Choroid plexus epithelial cell (primary cell): ENCODE measurements at regions not wholly inside any gene's neighbourhood (a gene's known extent, or its start where the extent isn't known, plus 50 kb on each side); places are given as distances from the start of the nearest gene placed in this dataset.

Source experiments
- DNase-seq: peaks from one replicate; pipeline ENCODE4 v3.0.0-alpha.2; 2010; ENCODE audit warnings: low read depth
- H3K4me3 ChIP-seq: 2 replicates; pipeline ENCODE4 v1.5.1; 2011; ENCODE audit warnings: low read depth, mild to moderate bottlenecking, control low read depth, low read length, moderate library complexity
- TF ChIP-seq, protein P1 (sequence below): conservative IDR thresholded peaks from 2 replicates; pipeline ENCODE4 v1.5.1; 2011; ENCODE audit warnings: low read depth, mild to moderate bottlenecking, control low read depth, inconsistent platforms, low read length, moderate library complexity

DNA sequence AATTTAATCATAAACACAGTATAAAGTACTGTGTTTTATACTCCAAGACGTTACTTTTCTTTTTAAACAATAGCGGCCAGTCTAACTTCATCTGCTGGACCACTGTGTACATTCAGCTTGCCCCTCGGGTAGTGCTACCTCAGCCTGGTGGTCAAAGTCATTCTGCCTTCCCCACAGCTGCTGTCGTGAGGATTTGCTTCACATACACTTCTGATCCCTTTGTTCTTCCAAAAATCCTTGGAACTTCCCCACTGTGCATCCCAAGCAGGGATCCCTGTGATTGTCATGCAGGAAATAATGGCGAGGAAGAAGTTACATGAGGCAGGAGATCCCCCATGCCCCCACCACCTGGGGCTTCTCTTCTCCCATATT, 234.9 kb upstream of the STARD13 start:
- no peak for DNase-seq
- H3K4me3 ChIP-seq, result no peak overlapping the region
- TF ChIP-seq, protein P1, sequence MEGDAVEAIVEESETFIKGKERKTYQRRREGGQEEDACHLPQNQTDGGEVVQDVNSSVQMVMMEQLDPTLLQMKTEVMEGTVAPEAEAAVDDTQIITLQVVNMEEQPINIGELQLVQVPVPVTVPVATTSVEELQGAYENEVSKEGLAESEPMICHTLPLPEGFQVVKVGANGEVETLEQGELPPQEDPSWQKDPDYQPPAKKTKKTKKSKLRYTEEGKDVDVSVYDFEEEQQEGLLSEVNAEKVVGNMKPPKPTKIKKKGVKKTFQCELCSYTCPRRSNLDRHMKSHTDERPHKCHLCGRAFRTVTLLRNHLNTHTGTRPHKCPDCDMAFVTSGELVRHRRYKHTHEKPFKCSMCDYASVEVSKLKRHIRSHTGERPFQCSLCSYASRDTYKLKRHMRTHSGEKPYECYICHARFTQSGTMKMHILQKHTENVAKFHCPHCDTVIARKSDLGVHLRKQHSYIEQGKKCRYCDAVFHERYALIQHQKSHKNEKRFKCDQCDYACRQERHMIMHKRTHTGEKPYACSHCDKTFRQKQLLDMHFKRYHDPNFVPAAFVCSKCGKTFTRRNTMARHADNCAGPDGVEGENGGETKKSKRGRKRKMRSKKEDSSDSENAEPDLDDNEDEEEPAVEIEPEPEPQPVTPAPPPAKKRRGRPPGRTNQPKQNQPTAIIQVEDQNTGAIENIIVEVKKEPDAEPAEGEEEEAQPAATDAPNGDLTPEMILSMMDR, result no peak

DNA sequence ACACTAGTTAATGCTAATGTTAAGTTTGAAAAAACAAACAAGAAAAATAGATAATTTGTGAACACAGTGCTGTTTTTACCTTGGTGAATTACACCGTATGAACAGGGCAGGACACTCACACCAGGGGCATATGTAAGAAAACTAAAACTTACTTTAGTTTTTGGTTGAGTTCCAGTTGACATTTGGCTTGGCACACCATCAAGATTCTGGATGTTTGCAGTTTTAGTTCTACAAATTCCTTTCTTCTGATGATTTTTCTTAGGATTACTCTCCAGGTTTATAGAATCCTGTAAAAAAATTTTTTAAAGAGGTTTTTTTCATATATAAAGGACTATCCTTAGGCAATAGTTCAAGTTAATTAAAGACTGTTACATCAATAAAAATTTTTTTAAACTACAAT, 238.5 kb upstream of the STARD13 start:
- TF ChIP-seq, protein P1, result no peak
- peak; percentile 93 for DNase-seq
- no peak overlapping the region for H3K4me3 ChIP-seq

DNA sequence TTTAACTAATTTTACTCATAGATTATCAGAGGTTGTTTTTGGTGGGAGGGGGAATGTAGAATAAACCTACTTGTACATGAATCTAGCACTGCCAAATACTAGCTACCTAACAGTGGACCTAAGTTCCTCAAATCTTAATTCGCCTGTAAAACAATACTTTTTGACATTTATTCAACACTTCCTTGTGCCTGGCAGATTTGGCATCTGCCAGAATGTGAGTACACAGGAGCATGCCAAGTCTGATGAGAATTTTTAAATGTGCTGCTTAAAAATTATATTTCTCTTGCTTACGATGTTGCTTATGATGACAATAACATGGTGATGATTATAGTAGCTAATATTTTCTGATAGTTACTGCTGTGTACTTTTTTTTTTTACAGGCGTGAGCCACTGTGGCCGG, 240.2 kb upstream of the STARD13 start:
- TF ChIP-seq, protein P1, result no peak
- no peak for DNase-seq

DNA sequence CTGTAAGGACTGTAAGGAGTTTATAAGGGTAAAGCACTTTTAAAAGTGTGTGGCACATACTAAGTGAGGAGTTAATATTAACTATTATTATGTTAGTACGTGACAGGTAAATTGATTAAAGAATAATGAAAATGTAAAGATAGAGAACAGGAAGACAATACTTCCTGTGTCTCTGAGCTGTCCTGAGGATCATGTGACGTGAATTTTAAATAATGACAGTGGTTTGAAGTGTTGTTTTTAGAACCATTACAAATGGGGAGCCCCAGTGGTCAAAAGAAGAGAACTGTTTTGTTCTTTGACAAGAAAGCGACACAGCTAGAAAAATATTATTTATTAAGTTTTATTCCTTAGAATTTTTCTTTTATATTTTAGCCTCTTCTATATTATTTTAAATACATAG, 241.2 kb upstream of the STARD13 start:
- TF ChIP-seq, protein P1, result no peak
- no peak for DNase-seq
- H3K4me3 ChIP-seq, result no peak overlapping the region

More for the DNA sequence above, 240.2 kb upstream of the STARD13 start:
- no peak overlapping the region for H3K4me3 ChIP-seq

DNA sequence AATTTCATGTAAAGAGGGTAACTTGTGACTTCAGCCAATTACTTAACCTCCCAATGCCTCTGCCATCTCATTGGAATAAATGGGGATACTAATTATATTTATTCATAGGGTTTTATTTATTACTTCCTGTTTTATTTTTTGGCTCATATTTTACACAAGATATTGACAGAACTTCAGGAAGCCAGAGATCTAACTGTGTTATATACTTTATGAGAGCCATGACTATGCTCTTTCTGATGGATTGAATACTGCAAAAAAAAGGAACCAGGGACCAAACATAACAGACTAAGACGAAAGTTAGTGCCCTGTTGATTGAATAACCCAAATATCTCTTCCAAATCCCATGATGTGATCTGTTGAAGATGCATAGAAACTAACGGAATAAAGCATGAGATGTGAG, 243.3 kb upstream of the STARD13 start:
- no peak for DNase-seq
- no peak overlapping the region for H3K4me3 ChIP-seq
- TF ChIP-seq, protein P1, result no peak

DNA sequence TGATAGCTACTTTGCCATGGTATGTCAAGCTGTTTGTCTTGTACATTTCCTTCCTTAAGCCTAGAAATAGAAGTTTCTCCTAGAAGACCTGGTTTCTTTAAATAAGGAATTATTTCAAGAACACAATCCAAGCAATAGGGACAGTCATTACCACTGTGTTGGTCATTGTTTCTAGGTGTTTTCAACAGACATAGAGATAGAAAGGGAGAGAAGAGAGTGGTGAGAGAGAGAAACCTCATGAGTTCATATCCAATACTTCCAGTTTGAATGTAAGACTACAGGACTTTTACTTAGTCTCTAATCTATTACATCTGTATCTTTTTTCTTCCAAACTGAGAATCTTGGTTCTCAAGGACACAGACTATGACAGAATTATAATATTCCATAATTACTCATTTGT, 245.9 kb upstream of the STARD13 start:
- no peak for DNase-seq
- TF ChIP-seq, protein P1, result no peak
- no peak overlapping the region for H3K4me3 ChIP-seq

DNA sequence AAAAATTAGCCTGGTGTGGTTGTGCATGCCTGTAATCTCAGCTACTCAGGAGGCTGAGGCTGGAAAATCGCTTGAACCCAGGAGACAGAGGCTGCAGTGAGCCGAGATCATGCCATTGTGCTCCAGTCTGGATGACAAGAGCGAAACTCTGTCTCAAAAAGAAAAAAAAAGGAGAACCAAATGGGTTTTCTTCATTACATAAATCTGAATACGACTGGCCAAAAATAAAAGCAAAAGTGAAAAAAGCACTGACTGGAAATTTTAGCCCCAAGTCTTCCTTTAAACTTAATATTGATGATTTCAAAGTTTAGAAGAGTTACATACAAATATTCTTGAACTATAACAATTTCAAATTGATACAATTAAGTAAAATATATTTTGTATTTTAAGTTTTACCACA, 249.5 kb upstream of the STARD13 start:
- no peak for DNase-seq
- TF ChIP-seq, protein P1, result no peak
- H3K4me3 ChIP-seq, result no peak overlapping the region
